Tibial nerve (tissue), 4 donors: ENCODE measurements at regions not wholly inside any gene's neighbourhood (a gene's known extent, or its start where the extent isn't known, plus 50 kb on each side); places are given as distances from the start of the nearest gene placed in this dataset.

ENCODE experiments used
- DNase-seq, 2 donors: peaks; one replicate each; pipeline ENCODE4 v3.0.0-alpha.2; 2019; ENCODE audit warnings: low spot score in 2 of 2
- H3K27ac ChIP-seq, 4 donors: fragments of 200-600 bp; sonication (generic) in 3 of 4; one replicate each; pipeline ENCODE4 v1.5.1; 2017 to 2019; ENCODE audit warnings: mild to moderate bottlenecking in 1 of 4
- H3K27me3 ChIP-seq, 2 donors: fragments of 200-600 bp; sonication (generic) in 1 of 2; one replicate each; pipeline versions ENCODE4 v1.5.1 to v1.6.0; 2017 to 2019
- H3K36me3 ChIP-seq, 3 donors: fragments of 200-600 bp; sonication (generic); one replicate each; pipeline ENCODE4 v1.5.1; 2018 to 2019
- H3K4me1 ChIP-seq, 4 donors: fragments of 200-600 bp; sonication (generic) in 3 of 4; one replicate each; pipeline ENCODE4 v1.5.1; 2017 to 2019
- H3K4me3 ChIP-seq, 4 donors: fragments of 200-600 bp; sonication (generic) in 3 of 4; one replicate each; pipeline ENCODE4 v1.5.1; 2017 to 2019; ENCODE audit warnings: mild to moderate bottlenecking in 1 of 4, moderate library complexity in 1 of 4
- H3K9me3 ChIP-seq, 4 donors: fragments of 200-600 bp; sonication (generic) in 3 of 4; one replicate each; pipeline ENCODE4 v1.5.1; 2017 to 2019
- CTCF ChIP-seq, 5 experiments: fragments of 200-600 bp in 3 of 5; fragments of 450-650 bp in 2 of 5; sonication (generic) in 3 of 5; IDR thresholded peaks; one replicate each; pipeline ENCODE4 v1.5.1; 2016 to 2019; ENCODE audit warnings: antibody characterized with exemption in 5 of 5, mild to moderate bottlenecking in 3 of 5, moderate library complexity in 2 of 5
- EP300 ChIP-seq, 2 donors: sonication (generic); formaldehyde crosslinking; IDR thresholded peaks; one replicate each; pipeline ENCODE4 v1.6.1; 2017; ENCODE audit warnings: antibody characterized with exemption in 2 of 2, mild to moderate bottlenecking in 1 of 2
- POLR2A ChIP-seq, 2 donors: fragments of 450-650 bp; IDR thresholded peaks; one replicate each; pipeline ENCODE4 v1.6.1; 2017; ENCODE audit warnings: antibody characterized with exemption in 2 of 2, mild to moderate bottlenecking in 2 of 2, moderate library complexity in 2 of 2
- WGBS, 2 donors: methylation state at CpG; one replicate each; pipeline ENCODE4 v1.1.5; 2018; 5-methylcytosine and 5-hydroxymethylcytosine counted together

GRCh38 chr9:10855847-10856246, 243.0 kb upstream of the PTPRD start:
- H3K36me3 ChIP-seq, result no peaks in the 10 kb centered on the region
- H3K27ac ChIP-seq, result no peak overlapping the region
- H3K4me1 ChIP-seq, result no peaks in the 10 kb centered on the region
- 14 to 21% methylated on average over 1 of the region's 1 CpG for WGBS, 2 donors
- no peaks in the 10 kb centered on the region for H3K27me3 ChIP-seq
- H3K9me3 ChIP-seq, result no peaks in the 10 kb centered on the region
- TF ChIP-seq EP300 (IDR thresholded peaks at IDR 0.05) (no peak), CTCF (IDR thresholded peaks at IDR 0.05) (no peak), POLR2A (IDR thresholded peaks at IDR 0.05) (no peak)
- H3K4me3 ChIP-seq, result no peak overlapping the region
- no peak for DNase-seq

GRCh38 chr9:10858817-10859216, 246.0 kb upstream of the PTPRD start:
- no peak overlapping the region for H3K27ac ChIP-seq
- H3K27me3 ChIP-seq, result no peaks in the 10 kb centered on the region
- H3K9me3 ChIP-seq, result no peaks in the 10 kb centered on the region
- 70 to 71% methylated on average over 1 of the region's 1 CpG for WGBS, 2 donors
- no peaks in the 10 kb centered on the region for H3K4me1 ChIP-seq
- no peak for DNase-seq
- H3K4me3 ChIP-seq, result no peak overlapping the region
- no peaks in the 10 kb centered on the region for H3K36me3 ChIP-seq
- TF ChIP-seq EP300 (IDR thresholded peaks at IDR 0.05), result no peak
- TF ChIP-seq POLR2A (IDR thresholded peaks at IDR 0.05), result no peak
- no peak for TF ChIP-seq CTCF (IDR thresholded peaks at IDR 0.05)

GRCh38 chr9:10863476-10863875, 250.7 kb upstream of the PTPRD start:
- Histone ChIP-seq H3K36me3 (no peaks in the 10 kb centered on the region), H3K4me1 (no peaks in the 10 kb centered on the region), H3K9me3 (no peaks in the 10 kb centered on the region), H3K27me3 (no peaks in the 10 kb centered on the region), H3K4me3 (no peak overlapping the region), H3K27ac (no peak overlapping the region)
- 62 to 67% methylated on average over 2 of the region's 2 CpGs for WGBS, 2 donors
- TF ChIP-seq EP300 (IDR thresholded peaks at IDR 0.05) (no peak), POLR2A (IDR thresholded peaks at IDR 0.05) (no peak), CTCF (IDR thresholded peaks at IDR 0.05) (no peak)
- no peak for DNase-seq

GRCh38 chr9:10867194-10867593, 254.4 kb upstream of the PTPRD start:
- no peak overlapping the region for H3K27ac ChIP-seq
- H3K4me3 ChIP-seq, result no peak overlapping the region
- H3K36me3 ChIP-seq, result no peaks in the 10 kb centered on the region
- H3K4me1 ChIP-seq, result no peaks in the 10 kb centered on the region
- TF ChIP-seq POLR2A (IDR thresholded peaks at IDR 0.05) (no peak), CTCF (IDR thresholded peaks at IDR 0.05) (no peak), EP300 (IDR thresholded peaks at IDR 0.05) (no peak)
- H3K9me3 ChIP-seq, result no peaks in the 10 kb centered on the region
- 84 to 85% methylated on average over 2 of the region's 2 CpGs for WGBS, 2 donors
- no peaks in the 10 kb centered on the region for H3K27me3 ChIP-seq
- DNase-seq, result no peak

GRCh38 chr9:10869687-10870086, 256.9 kb upstream of the PTPRD start:
- H3K27me3 ChIP-seq, result no peaks in the 10 kb centered on the region
- no peaks in the 10 kb centered on the region for H3K9me3 ChIP-seq
- no peak overlapping the region for H3K27ac ChIP-seq
- no peaks in the 10 kb centered on the region for H3K36me3 ChIP-seq
- no peak overlapping the region for H3K4me3 ChIP-seq
- TF ChIP-seq EP300 (IDR thresholded peaks at IDR 0.05) (no peak), CTCF (IDR thresholded peaks at IDR 0.05) (no peak), POLR2A (IDR thresholded peaks at IDR 0.05) (no peak)
- DNase-seq, result no peak
- H3K4me1 ChIP-seq, result no peaks in the 10 kb centered on the region
